ENCODE measurements at regions not wholly inside any gene's neighbourhood (a gene's known extent, or its start where the extent isn't known, plus 50 kb on each side); places are given as distances from the start of the nearest gene placed in this dataset.

DNA sequence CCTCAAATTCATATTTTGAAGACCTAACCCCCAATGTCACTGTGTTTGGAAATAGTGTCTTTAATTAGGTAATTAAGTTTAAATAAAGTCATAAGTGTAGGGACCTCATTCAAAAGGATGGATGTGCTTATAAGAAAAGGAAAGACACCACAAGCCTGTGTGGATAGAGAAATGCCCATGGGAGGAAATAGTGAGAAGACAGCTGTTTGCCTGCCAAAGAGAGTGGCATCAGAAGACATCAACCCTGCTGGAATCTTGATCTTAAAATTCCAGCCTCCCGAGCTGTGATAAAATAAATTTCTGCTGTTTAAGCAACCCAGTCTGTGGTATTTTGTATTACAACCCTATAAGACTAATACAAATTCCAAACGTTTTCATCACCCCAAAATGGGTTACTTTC is 1867.9 kb upstream of the NUDT12 start:
- no peak for DNase-seq (ENCODE audit: low read depth in 2 of 2)

DNA sequence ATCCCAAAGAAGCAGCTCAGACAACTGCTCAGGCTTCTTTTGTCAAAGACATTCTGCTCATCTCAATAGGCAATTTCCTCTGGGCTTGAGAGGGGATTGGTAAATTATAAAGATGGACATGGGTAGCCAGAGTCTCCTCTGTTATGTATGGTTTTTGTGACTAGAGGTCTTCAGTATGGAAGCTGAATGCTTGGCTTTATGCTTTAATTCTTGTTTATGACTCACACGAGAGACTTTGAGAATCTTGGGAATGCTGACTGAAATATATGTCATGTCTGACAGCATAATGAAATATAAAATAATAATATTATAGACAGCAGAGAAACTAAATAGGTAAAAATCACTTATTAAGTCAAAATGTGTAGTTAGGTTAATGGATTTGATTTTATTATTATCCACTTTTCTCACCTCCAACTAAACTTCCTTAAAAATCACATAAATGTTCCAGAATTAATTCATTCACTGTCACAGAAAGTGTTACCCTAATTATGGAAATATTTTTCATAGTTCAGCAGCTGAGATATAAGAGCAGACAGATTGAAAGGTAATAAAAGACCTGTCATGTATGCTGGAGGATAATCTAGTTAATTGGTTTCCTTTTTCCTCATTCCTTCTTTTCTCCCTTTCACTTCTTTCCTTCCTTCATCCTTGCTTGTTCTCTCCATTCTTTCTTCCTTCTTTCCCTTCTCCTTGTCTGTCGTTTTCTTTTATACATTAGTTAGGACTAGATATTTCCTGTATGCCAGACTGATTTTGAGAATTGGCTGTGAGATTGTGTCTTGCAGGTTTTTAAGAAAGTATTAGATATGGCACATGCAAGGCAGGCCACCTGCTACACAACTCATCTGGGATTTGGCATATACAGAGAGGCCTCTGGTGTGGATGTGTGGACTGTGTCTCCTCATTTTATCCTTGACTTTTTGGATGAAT is 1866.1 kb upstream of the NUDT12 start:
- no peak for DNase-seq (ENCODE audit: low read depth in 2 of 2)

DNA sequence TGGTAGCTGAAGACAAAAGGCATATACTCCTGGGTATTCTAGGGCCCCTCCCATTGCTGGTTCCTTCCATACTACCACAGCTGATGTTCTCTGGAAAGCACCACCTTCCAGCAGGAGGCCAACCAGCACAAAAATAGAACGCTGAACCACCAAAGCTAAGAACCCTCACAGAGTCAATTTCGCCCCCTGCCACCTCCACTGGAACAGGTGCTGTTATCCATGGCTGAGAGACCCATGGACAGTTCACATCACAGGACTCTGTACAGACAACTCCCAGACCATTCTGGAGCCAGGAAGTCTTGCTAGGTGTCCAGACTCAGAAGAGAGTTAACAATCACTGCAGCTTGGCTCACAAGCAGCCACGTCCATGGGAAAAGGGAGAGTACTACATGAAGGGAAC is 1851.5 kb upstream of the NUDT12 start:
- DNase-seq (ENCODE audit: low read depth in 2 of 2), result no peak

- DNase-seq (ENCODE audit: low read depth in 2 of 2), result no peak
Observed at GRCh38 chr5:105413406-105413990, 1850.9 kb upstream of the NUDT12 start.

GRCh38 chr5:105409695-105410094 is 1847.1 kb upstream of the NUDT12 start:
- DNase-seq (ENCODE audit: low read depth in 2 of 2), result no peak

- no peak for DNase-seq (ENCODE audit: low read depth in 2 of 2)
Observed at GRCh38 chr5:105407200-105407599, 1844.6 kb upstream of the NUDT12 start.

DNA sequence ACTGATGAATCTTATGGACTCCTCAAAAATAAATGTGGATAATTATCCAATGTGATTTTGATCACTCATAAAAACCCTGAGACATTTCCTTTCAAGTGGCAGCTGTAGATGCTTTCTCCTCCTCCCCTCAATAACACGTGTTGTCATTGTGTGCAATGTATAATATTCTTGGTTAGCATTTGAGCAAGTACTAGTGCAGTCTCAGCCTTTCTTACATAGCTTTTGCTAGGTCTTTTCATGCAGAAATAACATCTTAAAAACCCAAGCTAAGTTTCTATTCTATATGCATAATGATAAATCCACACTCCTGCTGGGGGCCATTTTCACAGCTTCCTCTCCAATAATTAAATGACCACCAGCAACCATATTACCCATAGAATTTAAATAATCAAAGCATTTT is 1835.2 kb upstream of the NUDT12 start:
- DNase-seq (ENCODE audit: low read depth in 2 of 2), result no peak

GRCh38 chr5:105392710-105393149 is 1830.1 kb upstream of the NUDT12 start:
- DNase-seq (ENCODE audit: low read depth in 2 of 2), result no peak

DNA sequence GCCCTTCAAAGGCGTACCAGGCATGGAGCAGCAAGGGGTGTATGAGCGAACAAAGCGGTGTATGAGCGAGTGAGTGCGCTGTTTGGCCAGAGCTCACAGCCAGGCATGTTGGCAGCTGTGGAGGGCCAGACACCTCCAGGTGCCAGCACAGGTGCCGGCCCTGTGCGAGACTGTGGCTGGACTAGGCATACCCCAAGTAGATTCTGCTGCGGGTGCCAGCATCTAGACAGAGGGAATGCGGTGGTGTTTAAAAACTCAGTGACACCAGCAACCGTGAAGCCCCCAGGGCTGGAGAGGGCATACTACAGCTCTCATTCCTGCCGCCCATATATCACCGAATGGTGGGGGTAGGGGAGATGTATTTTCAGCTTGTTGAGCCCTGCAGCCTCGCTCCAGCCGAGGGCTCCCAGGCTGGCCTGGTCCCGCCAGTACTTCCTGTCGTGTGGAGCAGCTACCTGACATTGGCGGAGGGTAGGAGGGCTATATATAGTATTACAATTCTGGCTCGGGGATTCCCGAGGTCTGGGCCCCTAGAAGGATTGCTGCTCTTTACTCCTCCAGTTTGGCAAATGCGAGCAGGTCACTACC is 1829.6 kb upstream of the NUDT12 start:
- no peak for DNase-seq (ENCODE audit: low read depth in 2 of 2)

DNA sequence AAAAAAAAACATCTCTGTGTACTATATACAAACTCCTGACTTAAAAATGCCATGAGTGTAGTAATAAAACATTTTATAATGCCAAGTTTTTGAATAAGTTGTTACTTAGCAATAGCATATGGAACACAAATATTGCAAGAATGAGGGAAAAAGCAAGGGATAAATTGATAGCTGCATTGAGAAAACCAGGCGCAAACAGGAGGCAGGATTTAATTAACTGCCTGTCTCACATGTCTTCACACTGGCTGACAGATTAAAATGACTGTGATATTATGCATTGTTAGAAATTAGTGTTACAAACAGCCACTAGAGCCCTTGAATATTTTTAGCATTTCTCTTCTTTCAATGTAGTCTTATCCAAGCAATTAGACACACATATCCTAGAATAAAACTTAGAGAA is 1817.5 kb upstream of the NUDT12 start:
- DNase-seq (ENCODE audit: low read depth in 2 of 2), result no peak

DNA sequence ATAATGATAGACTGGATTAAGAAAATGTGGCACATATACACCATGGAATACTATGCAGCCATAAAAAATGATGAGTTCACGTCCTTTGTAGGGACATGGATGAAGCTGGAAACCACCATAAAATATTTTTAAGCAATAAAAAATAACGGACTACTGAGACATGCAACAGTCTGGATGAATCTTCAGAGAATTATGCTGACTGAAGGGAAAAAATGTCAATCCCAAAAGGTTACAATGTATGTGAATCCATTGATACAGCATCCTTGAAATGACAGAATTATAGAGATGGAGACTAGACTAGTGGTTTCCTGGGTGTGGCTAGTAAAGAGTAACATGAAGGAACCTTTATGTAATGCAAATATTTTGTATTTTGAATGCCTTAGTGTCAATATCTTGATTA is 1808.6 kb upstream of the NUDT12 start:
- no peak for DNase-seq (ENCODE audit: low read depth in 2 of 2)

DNA sequence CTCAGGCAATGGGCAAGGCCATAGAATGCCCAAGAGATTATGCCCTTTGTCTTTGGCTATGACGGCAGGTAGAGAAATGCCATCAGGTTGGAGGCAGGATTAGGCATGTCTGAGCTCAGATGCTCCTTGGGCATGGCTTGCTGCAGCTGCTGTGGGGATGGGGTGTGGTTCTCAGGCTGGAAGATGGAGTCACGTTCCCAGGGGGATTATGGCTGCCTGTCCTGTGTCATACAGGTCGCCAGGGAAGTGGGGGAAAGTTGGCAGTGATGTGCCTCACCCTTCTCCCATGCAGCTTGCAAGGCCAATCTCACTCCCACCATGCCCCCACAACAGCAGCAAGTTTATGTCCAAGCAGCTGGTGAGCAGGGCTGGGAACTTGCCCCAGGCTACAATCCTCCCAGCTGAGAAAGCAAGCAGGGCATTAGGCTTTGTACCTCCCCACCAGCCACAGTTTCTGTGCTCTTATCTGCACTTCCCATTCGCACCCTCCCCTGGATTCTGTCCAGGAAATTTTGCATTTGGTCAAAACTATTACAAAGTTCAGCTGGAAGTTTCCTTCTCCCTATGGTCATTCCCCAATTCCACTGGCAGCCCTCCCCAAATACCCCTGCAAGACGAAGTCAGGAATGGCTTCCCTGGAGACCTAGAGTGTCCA is 1788.0 kb upstream of the NUDT12 start:
- DNase-seq (ENCODE audit: low read depth in 2 of 2), result no peak

- no peak for DNase-seq (ENCODE audit: low read depth in 2 of 2)
Observed at GRCh38 chr5:105331558-105331957, 1769.0 kb upstream of the NUDT12 start.

GRCh38 chr5:105330185-105330584 is 1767.6 kb upstream of the NUDT12 start:
- no peak for DNase-seq (ENCODE audit: low read depth in 2 of 2)

GRCh38 chr5:105304859-105305258 is 1742.3 kb upstream of the NUDT12 start:
- no peak for DNase-seq (ENCODE audit: low read depth in 2 of 2)

- DNase-seq (ENCODE audit: low read depth in 2 of 2), result no peak
Observed at GRCh38 chr5:105288946-105289345, 1726.4 kb upstream of the NUDT12 start.

GRCh38 chr5:105283134-105283533 is 1720.5 kb upstream of the NUDT12 start:
- no peak for DNase-seq (ENCODE audit: low read depth in 2 of 2)

DNA sequence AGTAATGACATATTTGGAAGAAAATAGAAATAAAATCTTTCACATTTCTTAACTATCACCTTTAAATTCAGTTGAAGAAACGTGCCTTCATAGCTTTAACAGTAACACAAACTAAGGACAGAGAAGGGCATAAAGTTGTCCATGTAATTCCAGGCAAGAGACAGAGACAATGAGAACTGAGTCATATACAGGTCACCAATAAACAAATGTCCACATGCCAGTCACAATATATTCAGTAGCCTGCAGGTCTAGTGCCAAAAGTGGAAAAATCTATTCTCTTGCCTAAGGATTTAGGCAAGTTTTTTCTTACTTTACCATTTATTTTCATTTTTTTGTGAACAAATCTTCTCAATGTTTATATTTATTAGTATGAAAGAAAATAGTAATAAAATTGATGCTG is 1711.5 kb upstream of the NUDT12 start:
- DNase-seq (ENCODE audit: low read depth in 2 of 2), result no peak

DNA sequence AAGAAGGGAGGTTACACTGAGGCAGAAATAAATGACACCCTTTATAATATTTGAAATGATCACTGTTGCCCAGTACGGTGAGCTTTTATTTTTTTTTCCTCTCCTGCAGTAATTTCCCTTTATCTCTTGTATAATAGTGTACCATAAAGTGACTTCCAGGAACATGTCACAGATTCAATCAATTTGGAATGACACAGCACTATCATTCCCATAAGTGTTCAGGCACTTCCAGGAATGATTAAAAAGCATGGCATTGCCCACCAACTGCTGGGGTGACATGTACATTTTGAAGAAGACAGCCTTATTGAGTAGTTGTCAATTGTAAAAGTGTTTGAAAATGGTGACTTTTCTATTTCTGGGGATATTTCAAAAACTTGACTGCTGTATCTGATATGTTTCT is 1700.9 kb upstream of the NUDT12 start:
- DNase-seq (ENCODE audit: low read depth in 2 of 2), result no peak

DNA sequence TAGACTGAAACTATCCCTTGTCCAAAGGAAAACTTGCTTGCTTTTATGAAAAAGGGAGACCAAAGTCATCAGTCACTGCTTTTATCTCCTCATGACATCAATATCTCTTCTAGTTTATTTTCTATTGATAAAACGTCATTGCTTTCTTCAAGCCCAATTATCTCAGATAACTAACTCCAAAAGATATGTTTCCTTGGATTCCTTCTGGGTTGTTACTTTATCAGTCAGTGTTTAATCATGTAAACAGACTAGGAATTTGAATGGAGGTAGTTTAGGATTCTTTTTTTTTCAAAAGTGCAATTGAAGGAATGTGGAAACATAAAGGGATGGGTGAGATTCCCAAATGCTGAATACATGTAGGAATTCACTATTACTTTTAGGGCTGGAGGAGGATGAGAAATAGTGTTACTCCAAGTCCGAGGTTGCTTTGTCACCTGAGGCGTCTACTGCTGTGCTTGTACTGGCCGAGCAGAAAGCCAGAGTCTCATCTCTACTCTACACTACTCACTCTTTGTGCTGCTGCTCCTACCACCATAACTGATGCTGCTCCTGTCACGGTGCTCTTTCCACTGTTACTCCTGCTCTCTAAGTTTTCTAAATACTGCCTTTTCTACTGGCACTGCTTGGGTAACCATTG is 1697.1 kb upstream of the NUDT12 start:
- DNase-seq (ENCODE audit: low read depth in 2 of 2), result no peak

DNA sequence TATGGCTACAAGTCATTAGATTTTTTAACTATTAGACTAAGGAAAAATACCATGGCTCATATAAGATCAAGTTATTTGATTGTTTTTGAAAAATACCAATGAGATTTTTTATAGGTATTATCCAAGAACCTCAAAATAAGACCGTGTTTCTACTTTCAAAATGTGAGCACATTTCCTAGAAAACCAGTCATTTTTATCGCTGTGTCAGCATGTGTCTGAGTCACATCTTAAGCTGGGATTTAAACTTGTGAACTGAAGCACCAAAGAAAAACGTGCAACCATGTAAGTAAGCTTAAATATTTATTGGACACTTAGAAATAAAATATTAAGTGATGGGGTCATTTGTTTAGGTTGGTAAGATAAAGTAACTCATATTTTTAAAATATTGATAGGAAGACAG is 1676.0 kb upstream of the NUDT12 start:
- DNase-seq (ENCODE audit: low read depth in 2 of 2), result no peak

Data from fibroblast of skin of left biceps (primary cell).